ENCODE measurements at regions not wholly inside any gene's neighbourhood (a gene's known extent, or its start where the extent isn't known, plus 50 kb on each side); places are given as distances from the start of the nearest gene placed in this dataset.
"Not testable (repeated sequence)": the region's sequence is repeated elsewhere in the genome, so short reads cannot be mapped to it uniquely, and the experiment has no call there.

- no peak for DNase-seq
Observed at GRCh38 chr2:57050007-57050406, 866.2 kb downstream of the CCDC85A start.

DNA sequence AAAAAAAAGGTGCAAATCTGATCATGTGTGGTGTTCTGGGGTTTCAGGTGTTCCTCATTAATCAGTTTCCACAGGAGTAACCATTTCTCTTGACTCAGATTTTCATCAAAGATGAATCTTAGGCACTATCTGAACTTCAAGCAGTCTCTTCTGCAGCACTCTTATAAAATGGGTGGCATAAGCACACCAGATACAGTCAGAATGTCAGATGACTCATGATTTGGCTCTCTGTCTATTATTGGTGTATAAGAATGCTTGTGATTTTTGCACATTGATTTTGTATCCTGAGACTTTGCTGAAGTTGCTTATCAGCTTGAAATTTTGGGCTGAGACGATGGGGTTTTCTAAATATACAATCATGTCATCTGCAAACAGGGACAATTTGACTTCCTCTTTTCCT, 882.5 kb downstream of the CCDC85A start:
- DNase-seq = not testable (repeated sequence)

GRCh38 chr2:57075226-57075625, 891.4 kb downstream of the CCDC85A start:
- no peak for DNase-seq

DNA sequence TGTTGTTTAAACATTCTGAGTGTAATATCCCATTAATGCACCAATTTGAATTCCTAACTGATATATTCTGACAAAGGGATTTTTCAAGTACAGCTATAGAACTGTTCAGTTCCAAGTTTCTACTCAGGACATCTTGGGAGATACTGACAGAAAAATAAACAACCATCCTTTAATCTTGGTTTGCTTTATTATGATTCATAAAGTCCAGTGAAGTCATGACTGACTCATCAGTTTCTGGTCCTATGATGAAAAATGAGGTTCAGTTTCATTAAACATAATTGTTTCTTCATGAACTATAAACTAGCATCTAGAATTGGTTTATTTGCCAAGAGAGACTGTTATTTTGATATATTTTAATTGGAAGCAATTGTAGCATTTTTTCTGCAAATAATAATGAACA, 896.2 kb downstream of the CCDC85A start:
- no peak for DNase-seq

DNA sequence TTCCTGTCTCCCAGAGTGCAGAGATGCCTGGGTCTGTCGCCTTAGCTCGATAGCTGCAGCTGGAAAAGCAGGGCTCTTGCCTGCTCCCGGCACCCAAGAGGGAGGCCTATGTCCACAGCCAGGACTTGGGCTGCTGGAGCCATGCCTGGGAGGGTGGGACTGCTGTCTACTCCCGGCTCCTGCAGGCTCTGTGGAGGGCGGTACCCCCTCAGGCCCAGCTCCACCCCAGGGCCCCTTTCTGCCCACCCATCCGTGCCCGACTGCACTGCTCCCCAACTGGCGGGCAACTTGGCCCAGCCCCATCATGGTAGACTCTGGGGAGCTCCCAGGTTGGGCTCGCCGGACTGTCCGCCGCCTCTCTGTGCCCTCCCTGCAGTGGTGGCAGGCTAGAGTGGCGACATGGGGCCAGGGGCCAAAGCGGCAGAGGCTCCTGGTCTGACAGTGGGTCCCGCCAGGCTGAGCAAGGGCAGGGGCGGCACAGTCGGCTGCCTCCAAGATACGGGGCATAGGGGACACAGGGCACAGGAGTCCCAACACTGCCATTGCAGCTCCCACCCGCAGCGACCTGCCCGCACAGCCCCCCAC, 901.0 kb downstream of the CCDC85A start:
- DNase-seq = no peak

- no peak for DNase-seq
Observed at GRCh38 chr2:57093020-57093419, 909.2 kb downstream of the CCDC85A start.

DNA sequence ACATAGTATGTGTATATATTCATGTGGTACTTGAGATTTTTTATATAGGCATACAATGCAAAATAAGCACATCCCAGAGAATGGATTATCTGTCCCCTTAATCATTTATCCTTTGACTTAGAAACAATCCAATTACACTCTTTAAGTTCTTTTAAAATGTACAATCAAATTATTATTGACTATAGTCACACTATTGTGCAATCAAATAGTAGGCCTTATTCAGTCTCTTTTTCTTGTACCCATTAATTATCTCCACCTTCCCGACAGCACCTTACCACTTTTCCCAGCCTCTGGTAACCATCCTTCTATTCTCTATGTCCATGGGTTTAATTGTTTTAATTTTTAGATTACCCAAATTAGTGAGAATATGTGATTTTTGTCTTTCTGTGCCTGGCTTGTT, 914.1 kb downstream of the CCDC85A start:
- DNase-seq = no peak

DNA sequence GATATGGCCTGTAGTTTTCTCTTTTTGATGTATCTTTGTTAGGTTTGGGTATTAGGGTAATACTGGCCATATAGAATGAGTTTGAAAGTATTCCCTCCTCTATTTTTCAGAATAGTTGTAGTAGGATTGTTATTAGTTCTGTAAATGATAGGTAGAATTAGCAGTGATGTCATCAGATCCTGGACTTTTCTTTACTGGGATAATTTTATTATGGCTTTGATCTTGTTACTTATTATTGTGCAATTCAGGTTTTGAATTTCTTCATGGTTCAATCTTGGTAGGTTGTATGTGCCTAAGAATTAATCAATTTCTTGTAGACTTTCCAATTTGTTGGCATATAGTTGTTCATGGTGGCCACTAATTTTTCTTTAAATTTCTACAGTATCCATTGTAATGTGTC, 916.6 kb downstream of the CCDC85A start:
- DNase-seq = no peak

DNA sequence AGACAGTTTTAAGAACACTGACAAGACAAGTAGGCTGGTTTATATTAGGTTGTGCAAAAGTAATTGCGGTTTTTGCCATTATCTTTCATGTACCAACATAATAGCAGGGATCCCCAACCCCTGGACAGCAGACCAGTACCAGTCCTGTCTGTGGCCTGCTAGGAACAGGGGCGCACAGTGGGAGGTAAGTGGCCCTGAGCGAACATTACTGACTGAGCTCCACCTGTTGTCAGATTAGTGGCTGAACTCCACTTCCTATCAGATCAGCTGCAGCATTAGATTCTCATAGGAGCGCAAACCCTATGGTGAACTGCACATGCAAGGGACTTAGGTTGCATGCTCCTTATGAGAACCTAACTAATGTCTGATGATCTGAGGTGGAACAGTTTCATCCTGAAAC, 921.9 kb downstream of the CCDC85A start:
- no peak for DNase-seq

GRCh38 chr2:57107353-57107752, 923.6 kb downstream of the CCDC85A start:
- DNase-seq = no peak

GRCh38 chr2:57111531-57111930, 927.7 kb downstream of the CCDC85A start:
- DNase-seq = no peak

DNA sequence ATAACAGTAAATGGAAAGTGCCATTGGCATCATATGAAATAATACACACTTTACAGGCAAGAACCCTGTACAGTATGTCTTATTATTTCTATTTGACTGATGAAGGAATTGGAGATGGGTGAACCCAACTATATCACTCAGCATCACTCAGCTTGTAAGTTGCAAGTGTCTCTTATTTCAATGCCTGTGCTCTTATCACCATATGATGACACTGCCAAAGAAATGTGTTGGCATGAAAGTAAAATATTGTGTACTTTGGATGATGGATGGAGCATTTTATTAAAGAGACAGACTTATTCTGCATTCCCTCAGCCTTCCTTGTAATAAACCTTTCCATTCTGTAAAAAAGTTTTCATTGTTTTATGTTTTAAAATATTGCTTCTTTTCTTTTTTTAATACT, 927.5 kb upstream of the VRK2 start:
- no peak for DNase-seq

DNA sequence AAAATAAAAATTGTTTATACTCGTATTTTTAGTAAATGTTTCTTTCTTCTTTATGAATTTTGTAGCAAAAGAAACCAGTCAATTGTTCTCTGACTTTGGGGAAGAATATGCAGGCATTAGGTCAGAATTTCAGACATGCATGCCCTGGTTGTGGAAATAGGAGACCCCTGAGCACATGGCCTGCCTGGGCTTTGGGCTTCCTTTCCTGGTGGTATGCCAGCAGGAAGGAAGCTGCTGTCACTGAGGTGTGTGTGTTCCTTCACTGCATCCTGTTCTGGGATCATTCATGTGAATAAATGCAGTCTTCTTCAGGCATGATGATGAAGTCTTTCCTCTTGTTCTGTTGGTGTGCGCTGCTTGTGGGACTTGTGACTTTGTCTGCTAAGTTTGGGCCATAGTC, 920.2 kb upstream of the VRK2 start:
- no peak for DNase-seq

- no peak for DNase-seq
Observed at GRCh38 chr2:57139179-57139578, 907.4 kb upstream of the VRK2 start.

GRCh38 chr2:57141269-57141668, 905.3 kb upstream of the VRK2 start:
- no peak for DNase-seq

- no peak for DNase-seq
Observed at GRCh38 chr2:57146951-57147350, 899.7 kb upstream of the VRK2 start.

GRCh38 chr2:57156231-57156924, 890.2 kb upstream of the VRK2 start:
- DNase-seq = no peak

DNA sequence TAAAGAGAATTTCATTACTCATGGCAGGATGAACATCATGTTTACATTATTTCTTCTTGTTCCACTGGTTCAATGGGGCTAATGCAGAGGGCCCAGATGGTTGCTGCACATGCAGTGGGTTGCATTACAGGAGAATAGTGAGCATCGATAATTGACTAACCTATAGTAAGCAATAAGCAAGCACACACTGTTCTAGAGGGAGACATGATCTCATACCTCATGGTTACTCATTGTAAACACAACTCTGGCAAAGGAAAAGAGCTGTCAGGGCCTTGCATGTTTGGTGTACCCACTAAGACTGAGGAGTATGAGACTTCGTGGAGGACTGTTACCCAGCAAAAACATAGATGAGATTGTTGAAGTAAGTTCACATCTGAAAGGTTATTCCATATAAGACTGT, 885.6 kb upstream of the VRK2 start:
- DNase-seq = no peak

GRCh38 chr2:57177176-57177575, 869.4 kb upstream of the VRK2 start:
- no peak for DNase-seq

- DNase-seq = no peak
Observed at GRCh38 chr2:57180042-57180567, 866.5 kb upstream of the VRK2 start.

- DNase-seq = no peak
Observed at GRCh38 chr2:57180678-57181077, 865.9 kb upstream of the VRK2 start.

- no peak for DNase-seq
Observed at GRCh38 chr2:57181315-57182038, 865.1 kb upstream of the VRK2 start.

DNA sequence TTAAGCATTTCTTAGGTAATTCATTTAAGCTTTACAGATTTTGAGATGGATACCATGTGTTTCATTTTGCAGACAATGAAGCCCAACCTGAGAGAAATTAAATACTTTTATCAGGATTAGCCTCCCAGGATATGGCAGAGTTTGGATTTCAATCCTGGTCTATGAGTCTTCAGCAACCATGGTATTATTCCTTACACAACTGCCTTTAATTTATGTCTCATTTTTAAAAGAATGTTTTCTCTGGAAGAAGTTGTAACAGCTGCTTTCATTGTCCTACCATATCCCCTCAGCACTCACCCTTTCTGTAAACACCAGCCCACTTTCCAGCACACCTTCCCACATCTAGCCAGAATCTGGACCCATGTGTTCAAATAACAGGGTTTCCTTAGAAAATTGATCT, 863.7 kb upstream of the VRK2 start:
- DNase-seq = no peak

GRCh38 chr2:57185568-57185967, 861.0 kb upstream of the VRK2 start:
- DNase-seq = no peak
